Spleen (tissue), 7 donors: ENCODE measurements at regions not wholly inside any gene's neighbourhood (a gene's known extent, or its start where the extent isn't known, plus 50 kb on each side); places are given as distances from the start of the nearest gene placed in this dataset.

Experiments used
- POLR2A ChIP-seq, 3 donors: fragments of 450-650 bp; IDR thresholded peaks; one replicate each; pipeline ENCODE4 v1.5.1; 2017; ENCODE audit warnings: antibody characterized with exemption in 3 of 3, mild to moderate bottlenecking in 1 of 3
- POLR2AphosphoS5 ChIP-seq, 3 donors: sonication (generic); formaldehyde crosslinking; IDR thresholded peaks; one replicate each; pipeline ENCODE4 v1.5.1; 2017; ENCODE audit warnings: antibody characterized with exemption in 3 of 3
- TF ChIP-seq, protein P1 (sequence below), 11 experiments: fragments of 200-600 bp in 7 of 11; fragments of 450-650 bp in 4 of 11; sonication (generic) in 4 of 11; IDR thresholded peaks in 8 of 11; conservative IDR thresholded peaks in 3 of 11; 1 replicate in 7 of 11; 2 replicates in 4 of 11; pipeline versions ENCODE4 v1.4.0 to v1.8.0; 2016 to 2021; ENCODE audit warnings: antibody characterized with exemption in 11 of 11, inconsistent platforms in 4 of 11, mild to moderate bottlenecking in 1 of 11
- donor health status: DM: no; HTN: no; CAD: no; lungs with moderate emphysema.
- donor health status: DM: no; HTN: no; CAD: no.
- donor health status: DM: no; HTN: no; CAD: no.

DNA sequence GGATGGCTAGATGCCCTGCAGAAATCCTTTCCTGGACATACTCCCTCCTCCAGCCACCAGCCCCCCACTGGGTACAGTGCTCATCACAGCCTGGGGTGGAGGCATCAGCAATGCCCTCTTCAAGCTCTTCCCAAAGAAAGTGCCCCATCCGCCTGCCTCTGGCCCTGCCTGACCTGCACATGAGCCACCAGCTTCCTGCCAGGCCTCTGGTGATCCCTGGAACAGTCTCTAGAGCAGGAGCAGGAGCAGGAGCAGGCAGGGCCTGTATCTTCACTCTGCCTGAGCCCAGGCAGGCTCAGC lies 54.1 kb upstream of the CAB39 start:
- TF ChIP-seq POLR2A (IDR thresholded peaks at IDR 0.05) (no peak), POLR2AphosphoS5 (IDR thresholded peaks at IDR 0.05) (no peak)
- TF ChIP-seq, protein P1, sequence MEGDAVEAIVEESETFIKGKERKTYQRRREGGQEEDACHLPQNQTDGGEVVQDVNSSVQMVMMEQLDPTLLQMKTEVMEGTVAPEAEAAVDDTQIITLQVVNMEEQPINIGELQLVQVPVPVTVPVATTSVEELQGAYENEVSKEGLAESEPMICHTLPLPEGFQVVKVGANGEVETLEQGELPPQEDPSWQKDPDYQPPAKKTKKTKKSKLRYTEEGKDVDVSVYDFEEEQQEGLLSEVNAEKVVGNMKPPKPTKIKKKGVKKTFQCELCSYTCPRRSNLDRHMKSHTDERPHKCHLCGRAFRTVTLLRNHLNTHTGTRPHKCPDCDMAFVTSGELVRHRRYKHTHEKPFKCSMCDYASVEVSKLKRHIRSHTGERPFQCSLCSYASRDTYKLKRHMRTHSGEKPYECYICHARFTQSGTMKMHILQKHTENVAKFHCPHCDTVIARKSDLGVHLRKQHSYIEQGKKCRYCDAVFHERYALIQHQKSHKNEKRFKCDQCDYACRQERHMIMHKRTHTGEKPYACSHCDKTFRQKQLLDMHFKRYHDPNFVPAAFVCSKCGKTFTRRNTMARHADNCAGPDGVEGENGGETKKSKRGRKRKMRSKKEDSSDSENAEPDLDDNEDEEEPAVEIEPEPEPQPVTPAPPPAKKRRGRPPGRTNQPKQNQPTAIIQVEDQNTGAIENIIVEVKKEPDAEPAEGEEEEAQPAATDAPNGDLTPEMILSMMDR (IDR thresholded peaks at IDR 0.05 in 8 of 11, conservative IDR thresholded peaks at IDR 0.05 in 3 of 11): no peak
